ENCODE measurements at regions not wholly inside any gene's neighbourhood (a gene's known extent, or its start where the extent isn't known, plus 50 kb on each side); places are given as distances from the start of the nearest gene placed in this dataset.

- TF ChIP-seq POLR2A (IDR thresholded peaks at IDR 0.05) (no peak), POLR2AphosphoS5 (IDR thresholded peaks at IDR 0.05) (no peak), CTCF (IDR thresholded peaks at IDR 0.05 in 8 of 11, conservative IDR thresholded peaks at IDR 0.05 in 3 of 11) (no peak)
- intact Hi-C loops (cut with DNase I; ENCODE audit: low total_unique reads) = no loop called here
- H3K36me3 ChIP-seq = no peaks in the 10 kb centered on the region
Measured at GRCh38 chr10:125401462-125401861, 241.1 kb upstream of the CTBP2 start.

GRCh38 chr10:125399289-125399688 is 238.9 kb upstream of the CTBP2 start:
- H3K27ac ChIP-seq = no peak overlapping the region
- peaks cover 0 to 14% (median 3%) of the 10 kb centered on the region in 8 donors for H3K9me3 ChIP-seq
- no peaks in the 10 kb centered on the region for H3K4me1 ChIP-seq
- peaks cover 0 to 7% (median 0%) of the 10 kb centered on the region in 7 donors for H3K27me3 ChIP-seq (replicated peaks in 1 of 7)
- intact Hi-C loops (cut with DNase I; ENCODE audit: low total_unique reads) = no loop called here
- 59 to 76% (median 60%) methylated on average over 3 of the region's 3 CpGs for WGBS, 5 donors
- H3K36me3 ChIP-seq = no peaks in the 10 kb centered on the region
- TF ChIP-seq CTCF (IDR thresholded peaks at IDR 0.05 in 8 of 11, conservative IDR thresholded peaks at IDR 0.05 in 3 of 11) = no peak
- no peak for TF ChIP-seq POLR2A (IDR thresholded peaks at IDR 0.05)
- no peak for TF ChIP-seq POLR2AphosphoS5 (IDR thresholded peaks at IDR 0.05)
- no peak overlapping the region for H3K4me3 ChIP-seq
- DNase-seq = no peak

More at GRCh38 chr10:125401462-125401861, 241.1 kb upstream of the CTBP2 start:
- peaks cover 0 to 33% (median 13%) of the 10 kb centered on the region in 8 donors for H3K9me3 ChIP-seq
- no peak overlapping the region for H3K4me3 ChIP-seq
- no peak overlapping the region for H3K27ac ChIP-seq
- no peak for DNase-seq
- peaks cover 0 to 7% (median 0%) of the 10 kb centered on the region in 7 donors for H3K27me3 ChIP-seq (replicated peaks in 1 of 7)
- 81 to 96% (median 89%) methylated on average over 2 of the region's 2 CpGs for WGBS, 5 donors
- no peaks in the 10 kb centered on the region for H3K4me1 ChIP-seq

GRCh38 chr10:125398270-125398669 is 237.9 kb upstream of the CTBP2 start:
- H3K27ac ChIP-seq = no peak overlapping the region
- 76 to 87% (median 85%) methylated on average over 3 of the region's 3 CpGs for WGBS, 5 donors
- no peak overlapping the region for H3K4me3 ChIP-seq
- TF ChIP-seq POLR2A (IDR thresholded peaks at IDR 0.05) (no peak), POLR2AphosphoS5 (IDR thresholded peaks at IDR 0.05) (no peak), CTCF (IDR thresholded peaks at IDR 0.05 in 8 of 11, conservative IDR thresholded peaks at IDR 0.05 in 3 of 11) (no peak)
- intact Hi-C loops (cut with DNase I; ENCODE audit: low total_unique reads) = no loop called here
- H3K4me1 ChIP-seq = no peaks in the 10 kb centered on the region
- H3K27me3 ChIP-seq (replicated peaks in 1 of 7) = peaks cover 0 to 7% (median 0%) of the 10 kb centered on the region in 7 donors
- H3K9me3 ChIP-seq = peaks cover 0 to 13% (median 2%) of the 10 kb centered on the region in 8 donors
- H3K36me3 ChIP-seq = no peaks in the 10 kb centered on the region
- DNase-seq = no peak

GRCh38 chr10:125397608-125398007 is 237.2 kb upstream of the CTBP2 start:
- 81 to 89% (median 86%) methylated on average over 4 of the region's 4 CpGs for WGBS, 5 donors

More at GRCh38 chr10:125397608-125398007, 237.2 kb upstream of the CTBP2 start:
- intact Hi-C loops (cut with DNase I; ENCODE audit: low total_unique reads) = no loop called here
- Histone ChIP-seq H3K4me3 (no peak overlapping the region), H3K27ac (no peak overlapping the region), H3K27me3 (replicated peaks in 1 of 7) (peaks cover 0 to 7% (median 0%) of the 10 kb centered on the region in 7 donors), H3K4me1 (no peaks in the 10 kb centered on the region), H3K9me3 (peaks cover 0 to 13% (median 2%) of the 10 kb centered on the region in 8 donors), H3K36me3 (no peaks in the 10 kb centered on the region)
- TF ChIP-seq CTCF (IDR thresholded peaks at IDR 0.05 in 8 of 11, conservative IDR thresholded peaks at IDR 0.05 in 3 of 11) (no peak), POLR2AphosphoS5 (IDR thresholded peaks at IDR 0.05) (no peak), POLR2A (IDR thresholded peaks at IDR 0.05) (no peak)
- no peak for DNase-seq
